Astrocyte (in vitro differentiated cells and primary cell): ENCODE measurements at regions not wholly inside any gene's neighbourhood (a gene's known extent, or its start where the extent isn't known, plus 50 kb on each side); places are given as distances from the start of the nearest gene placed in this dataset.

Experiments
- CTCF ChIP-seq: IDR thresholded peaks from 2 replicates; pipeline ENCODE4 v1.5.1; 2011; ENCODE audit warnings: low read depth, mild to moderate bottlenecking, inconsistent platforms, low read length, moderate library complexity; ENCODE audit not compliant: insufficient read depth
- EZH2 ChIP-seq: IDR thresholded peaks from 2 replicates; pipeline ENCODE4 v1.6.1; 2012; ENCODE audit warnings: mild to moderate bottlenecking, low read length, inconsistent platforms; ENCODE audit not compliant: insufficient read depth

- no peak for TF ChIP-seq CTCF
- no peak for TF ChIP-seq EZH2
These were observed 59.3 kb upstream of the APCDD1L start for GRCh38 chr20:58574469-58574868.
